ENCODE measurements at regions not wholly inside any gene's neighbourhood (a gene's known extent, or its start where the extent isn't known, plus 50 kb on each side); places are given as distances from the start of the nearest gene placed in this dataset.

GRCh38 chr3:67723863-67724262, 69.5 kb upstream of the SUCLG2 start:
- 44% methylated on average over 1 of the region's 1 CpG for WGBS (ENCODE audit: low lambda C conversion rate)
- no peaks in the 10 kb centered on the region for H3K4me1 ChIP-seq (ENCODE audit: control insufficient read depth in 1 of 2, insufficient read depth in 2 of 2, low read depth in 1 of 2, low read length in 1 of 2)
- peaks cover 4% of the 10 kb centered on the region for H3F3A ChIP-seq (replicated peaks; ENCODE audit: insufficient read depth)
- H3K79me2 ChIP-seq (ENCODE audit: insufficient read depth), result no peaks in the 10 kb centered on the region
- POLR2A ChIA-PET, result interaction anchor here (0.6 kb wide), 1 partner anchor 311 kb away, joined by 3 read pairs; no protein-coding TSS in a partner anchor
- no peak for DNase-seq
- no peak overlapping the region for H2AFZ ChIP-seq (ENCODE audit: low read depth)
- no peak for TF ChIP-seq GABPA (IDR thresholded peaks at IDR 0.05; ENCODE audit: low read depth)
- TF ChIP-seq, protein P1, sequence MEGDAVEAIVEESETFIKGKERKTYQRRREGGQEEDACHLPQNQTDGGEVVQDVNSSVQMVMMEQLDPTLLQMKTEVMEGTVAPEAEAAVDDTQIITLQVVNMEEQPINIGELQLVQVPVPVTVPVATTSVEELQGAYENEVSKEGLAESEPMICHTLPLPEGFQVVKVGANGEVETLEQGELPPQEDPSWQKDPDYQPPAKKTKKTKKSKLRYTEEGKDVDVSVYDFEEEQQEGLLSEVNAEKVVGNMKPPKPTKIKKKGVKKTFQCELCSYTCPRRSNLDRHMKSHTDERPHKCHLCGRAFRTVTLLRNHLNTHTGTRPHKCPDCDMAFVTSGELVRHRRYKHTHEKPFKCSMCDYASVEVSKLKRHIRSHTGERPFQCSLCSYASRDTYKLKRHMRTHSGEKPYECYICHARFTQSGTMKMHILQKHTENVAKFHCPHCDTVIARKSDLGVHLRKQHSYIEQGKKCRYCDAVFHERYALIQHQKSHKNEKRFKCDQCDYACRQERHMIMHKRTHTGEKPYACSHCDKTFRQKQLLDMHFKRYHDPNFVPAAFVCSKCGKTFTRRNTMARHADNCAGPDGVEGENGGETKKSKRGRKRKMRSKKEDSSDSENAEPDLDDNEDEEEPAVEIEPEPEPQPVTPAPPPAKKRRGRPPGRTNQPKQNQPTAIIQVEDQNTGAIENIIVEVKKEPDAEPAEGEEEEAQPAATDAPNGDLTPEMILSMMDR (IDR thresholded peaks at IDR 0.05), result no peak
- TF ChIP-seq SMC3 (IDR thresholded peaks at IDR 0.05; ENCODE audit: low read depth, low read length), result no peak
- no peak for TF ChIP-seq RCOR1 (IDR thresholded peaks at IDR 0.05; ENCODE audit: low read length)
- no peak for TF ChIP-seq REST (IDR thresholded peaks at IDR 0.05; ENCODE audit: low read depth, low read length)
- TF ChIP-seq USF1 (IDR thresholded peaks at IDR 0.05; ENCODE audit: borderline replicate concordance, low read depth), result no peak
- no peak for TF ChIP-seq GATA2 (CRISPR knock-in tag; IDR thresholded peaks at IDR 0.05)
- no peak for TF ChIP-seq EZH2phosphoT487 (IDR thresholded peaks at IDR 0.05; ENCODE audit: borderline replicate concordance, low read depth)
- TF ChIP-seq RXRA (IDR thresholded peaks at IDR 0.05; ENCODE audit: borderline replicate concordance, low read depth), result no peak
- no peak for TF ChIP-seq RAD21 (IDR thresholded peaks at IDR 0.05; ENCODE audit: low read length)
- no peak for TF ChIP-seq YY1 (IDR thresholded peaks at IDR 0.05; ENCODE audit: low read depth)
- no peak for TF ChIP-seq RFX5 (IDR thresholded peaks at IDR 0.05; ENCODE audit: low read length)
- no peak for TF ChIP-seq MEF2A (IDR thresholded peaks at IDR 0.05; ENCODE audit: borderline replicate concordance, low read depth)
- TF ChIP-seq, protein P2, sequence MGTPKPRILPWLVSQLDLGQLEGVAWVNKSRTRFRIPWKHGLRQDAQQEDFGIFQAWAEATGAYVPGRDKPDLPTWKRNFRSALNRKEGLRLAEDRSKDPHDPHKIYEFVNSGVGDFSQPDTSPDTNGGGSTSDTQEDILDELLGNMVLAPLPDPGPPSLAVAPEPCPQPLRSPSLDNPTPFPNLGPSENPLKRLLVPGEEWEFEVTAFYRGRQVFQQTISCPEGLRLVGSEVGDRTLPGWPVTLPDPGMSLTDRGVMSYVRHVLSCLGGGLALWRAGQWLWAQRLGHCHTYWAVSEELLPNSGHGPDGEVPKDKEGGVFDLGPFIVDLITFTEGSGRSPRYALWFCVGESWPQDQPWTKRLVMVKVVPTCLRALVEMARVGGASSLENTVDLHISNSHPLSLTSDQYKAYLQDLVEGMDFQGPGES (IDR thresholded peaks at IDR 0.05; ENCODE audit: low read depth, low read length), result no peak
- TF ChIP-seq, protein P3, sequence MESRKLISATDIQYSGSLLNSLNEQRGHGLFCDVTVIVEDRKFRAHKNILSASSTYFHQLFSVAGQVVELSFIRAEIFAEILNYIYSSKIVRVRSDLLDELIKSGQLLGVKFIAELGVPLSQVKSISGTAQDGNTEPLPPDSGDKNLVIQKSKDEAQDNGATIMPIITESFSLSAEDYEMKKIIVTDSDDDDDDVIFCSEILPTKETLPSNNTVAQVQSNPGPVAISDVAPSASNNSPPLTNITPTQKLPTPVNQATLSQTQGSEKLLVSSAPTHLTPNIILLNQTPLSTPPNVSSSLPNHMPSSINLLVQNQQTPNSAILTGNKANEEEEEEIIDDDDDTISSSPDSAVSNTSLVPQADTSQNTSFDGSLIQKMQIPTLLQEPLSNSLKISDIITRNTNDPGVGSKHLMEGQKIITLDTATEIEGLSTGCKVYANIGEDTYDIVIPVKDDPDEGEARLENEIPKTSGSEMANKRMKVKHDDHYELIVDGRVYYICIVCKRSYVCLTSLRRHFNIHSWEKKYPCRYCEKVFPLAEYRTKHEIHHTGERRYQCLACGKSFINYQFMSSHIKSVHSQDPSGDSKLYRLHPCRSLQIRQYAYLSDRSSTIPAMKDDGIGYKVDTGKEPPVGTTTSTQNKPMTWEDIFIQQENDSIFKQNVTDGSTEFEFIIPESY (IDR thresholded peaks at IDR 0.05; ENCODE audit: borderline replicate concordance, low read depth), result no peak
- no peak for TF ChIP-seq FOXM1 (IDR thresholded peaks at IDR 0.05; ENCODE audit: low read depth)
- TF ChIP-seq POLR2AphosphoS5 (IDR thresholded peaks at IDR 0.05; ENCODE audit: low read depth, low read length), result no peak
- TF ChIP-seq TCF12 (IDR thresholded peaks at IDR 0.05), result no peak
- H3K4me3 ChIP-seq (ENCODE audit: low read depth in 2 of 2, low read length in 1 of 2), result no peak overlapping the region
- no peak overlapping the region for H3K9ac ChIP-seq
- CTCF ChIA-PET, result no interaction called here
- H3K36me3 ChIP-seq (replicated peaks in 1 of 2; ENCODE audit: control insufficient read depth in 1 of 2, insufficient read depth in 2 of 2, low read length in 1 of 2), result no peaks in the 10 kb centered on the region
- no peaks in the 10 kb centered on the region for H3K9me2 ChIP-seq
- H3K9me3 ChIP-seq, result 0 out of 2 replicates have a peak, but pooled peaks cover 4% of the 10 kb centered on the region
- no peak overlapping the region for H3K4me2 ChIP-seq
- no peaks in the 10 kb centered on the region for H3K27me3 ChIP-seq (ENCODE audit: insufficient read depth)
- H3K27ac ChIP-seq (ENCODE audit: low read depth in 2 of 2, low read length in 1 of 2), result no peak overlapping the region
- H4K20me1 ChIP-seq (ENCODE audit: insufficient read depth), result no peaks in the 10 kb centered on the region
